GM12873 (cell line): ENCODE measurements at regions not wholly inside any gene's neighbourhood (a gene's known extent, or its start where the extent isn't known, plus 50 kb on each side); places are given as distances from the start of the nearest gene placed in this dataset.

Experiments
- CTCF ChIP-seq: IDR thresholded peaks from 2 replicates; pipeline ENCODE4 v1.5.1; 2012; ENCODE audit warnings: low read depth, mild to moderate bottlenecking, moderate library complexity, low read length, control low read depth; ENCODE audit not compliant: insufficient read depth; ENCODE audit errors: missing control alignments

- no peak for TF ChIP-seq CTCF
These were observed 253.4 kb upstream of the NETO1 start for GRCh38 chr18:73121207-73121606.

- no peak for TF ChIP-seq CTCF
These were observed 252.8 kb upstream of the NETO1 start for GRCh38 chr18:73120626-73121025.

- TF ChIP-seq CTCF: no peak
These were observed 251.8 kb upstream of the NETO1 start for GRCh38 chr18:73119574-73119973.

- no peak for TF ChIP-seq CTCF
These were observed 250.5 kb upstream of the NETO1 start for GRCh38 chr18:73118121-73118816.

GRCh38 chr18:73110307-73110706, 242.5 kb upstream of the NETO1 start:
- no peak for TF ChIP-seq CTCF

GRCh38 chr18:73101977-73102376, 234.2 kb upstream of the NETO1 start:
- TF ChIP-seq CTCF: no peak

- no peak for TF ChIP-seq CTCF
These were observed 232.0 kb upstream of the NETO1 start for GRCh38 chr18:73099759-73100158.

- no peak for TF ChIP-seq CTCF
These were observed 226.0 kb upstream of the NETO1 start for GRCh38 chr18:73093687-73094250.
